Esophagus muscularis mucosa (tissue), 3 donors: ENCODE measurements at regions not wholly inside any gene's neighbourhood (a gene's known extent, or its start where the extent isn't known, plus 50 kb on each side); places are given as distances from the start of the nearest gene placed in this dataset.

Source experiments
- POLR2A ChIP-seq: fragments of 450-650 bp; IDR thresholded peaks from one replicate; pipeline ENCODE4 v1.6.1; 2017; ENCODE audit warnings: antibody characterized with exemption, moderate library complexity, mild to moderate bottlenecking, low read depth
- POLR2AphosphoS5 ChIP-seq, 2 donors: sonication (generic); formaldehyde crosslinking; IDR thresholded peaks; one replicate each; pipeline ENCODE4 v1.6.1; 2017; ENCODE audit warnings: antibody characterized with exemption in 2 of 2
- TF ChIP-seq, protein P1 (sequence below), 3 experiments: fragments of 200-600 bp in 2 of 3; fragments of 450-650 bp in 1 of 3; sonication (generic) in 2 of 3; IDR thresholded peaks; one replicate each; pipeline ENCODE4 v1.5.1; 2017 to 2019; ENCODE audit warnings: antibody characterized with exemption in 3 of 3, mild to moderate bottlenecking in 2 of 3, moderate library complexity in 1 of 3

DNA sequence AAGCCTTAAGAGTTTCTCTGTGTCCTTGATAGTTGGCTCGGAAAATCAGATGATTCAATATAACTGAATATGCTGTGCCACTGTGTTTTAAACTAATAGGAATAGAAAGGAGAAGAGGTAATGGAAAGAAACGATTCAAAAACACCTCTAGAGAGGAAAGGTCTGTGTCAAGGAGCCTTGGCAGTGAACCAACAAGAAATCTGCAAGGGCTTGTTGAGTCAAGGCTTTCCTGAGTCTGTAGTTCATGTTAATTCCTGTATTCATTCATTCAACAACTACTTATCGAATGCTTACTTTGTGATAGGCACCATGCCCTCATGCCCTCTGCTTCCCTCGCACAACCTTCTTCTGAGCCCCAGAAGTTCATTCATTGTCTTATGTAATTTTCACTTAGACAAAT, 336.0 kb downstream of the PDHA2 start:
- TF ChIP-seq, protein P1, sequence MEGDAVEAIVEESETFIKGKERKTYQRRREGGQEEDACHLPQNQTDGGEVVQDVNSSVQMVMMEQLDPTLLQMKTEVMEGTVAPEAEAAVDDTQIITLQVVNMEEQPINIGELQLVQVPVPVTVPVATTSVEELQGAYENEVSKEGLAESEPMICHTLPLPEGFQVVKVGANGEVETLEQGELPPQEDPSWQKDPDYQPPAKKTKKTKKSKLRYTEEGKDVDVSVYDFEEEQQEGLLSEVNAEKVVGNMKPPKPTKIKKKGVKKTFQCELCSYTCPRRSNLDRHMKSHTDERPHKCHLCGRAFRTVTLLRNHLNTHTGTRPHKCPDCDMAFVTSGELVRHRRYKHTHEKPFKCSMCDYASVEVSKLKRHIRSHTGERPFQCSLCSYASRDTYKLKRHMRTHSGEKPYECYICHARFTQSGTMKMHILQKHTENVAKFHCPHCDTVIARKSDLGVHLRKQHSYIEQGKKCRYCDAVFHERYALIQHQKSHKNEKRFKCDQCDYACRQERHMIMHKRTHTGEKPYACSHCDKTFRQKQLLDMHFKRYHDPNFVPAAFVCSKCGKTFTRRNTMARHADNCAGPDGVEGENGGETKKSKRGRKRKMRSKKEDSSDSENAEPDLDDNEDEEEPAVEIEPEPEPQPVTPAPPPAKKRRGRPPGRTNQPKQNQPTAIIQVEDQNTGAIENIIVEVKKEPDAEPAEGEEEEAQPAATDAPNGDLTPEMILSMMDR (IDR thresholded peaks at IDR 0.05): no peak
- TF ChIP-seq POLR2AphosphoS5 (IDR thresholded peaks at IDR 0.05) (no peak), POLR2A (no peak)
